IMR-90 (cell line): ENCODE measurements at regions not wholly inside any gene's neighbourhood (a gene's known extent, or its start where the extent isn't known, plus 50 kb on each side); places are given as distances from the start of the nearest gene placed in this dataset.

Experiments
- ATAC-seq: fragments of 200-7000 bp; cut with Tn5 transposase; 2 replicates; pipeline ENCODE4 v1.9.1; 2020; ENCODE audit warnings: low read depth, mild to moderate bottlenecking, moderate library complexity
- BruUV-seq: library from RNA; stranded (reverse); fragments of 400-500 nt; replicated peaks from 2 replicates; lab custom pipeline; 2021; lab: Mats Ljungman, UMichigan
- CTCF ChIA-PET: fragments of 300-600 bp; formaldehyde crosslinking; extraction: SDS; loops from one replicate; lab custom pipeline; 2021; ENCODE audit warnings: antibody characterized with exemption; lab: Yijun Ruan, JAX
- POLR2A ChIA-PET: fragments of 300-600 bp; sonication (Branson Sonifier 250); formaldehyde crosslinking; loops from one replicate; lab custom pipeline; 2022; ENCODE audit warnings: antibody characterized with exemption; ENCODE audit not compliant: unreplicated experiment; lab: Charles Lee
- DNase-seq: peaks from one replicate; pipeline ENCODE4 v3.0.0; 2013
- H2AFZ ChIP-seq: replicated peaks from 2 replicates; pipeline ENCODE3; 2013; ENCODE audit warnings: low read length, mild to moderate bottlenecking; ENCODE audit not compliant: poor library complexity
- H2AK5ac ChIP-seq: 2 replicates; pipeline ENCODE4 v1.6.1; 2013; ENCODE audit warnings: low read depth, low read length, inconsistent platforms
- H2AK9ac ChIP-seq: replicated peaks from 2 replicates; pipeline ENCODE3; 2013; ENCODE audit warnings: mild to moderate bottlenecking, low read depth, low read length, moderate library complexity; ENCODE audit not compliant: poor library complexity
- H2BK120ac ChIP-seq: 2 replicates; pipeline ENCODE4 v1.6.1; 2013; ENCODE audit warnings: low read depth, low read length, inconsistent platforms
- H2BK15ac ChIP-seq: 3 replicates; pipeline ENCODE4 v1.6.1; 2013; ENCODE audit warnings: low read depth, low read length, inconsistent platforms
- H2BK20ac ChIP-seq: 2 replicates; pipeline ENCODE4 v1.6.1; 2013; ENCODE audit warnings: low read depth, mild to moderate bottlenecking, inconsistent platforms, low read length, moderate library complexity
- H2BK5ac ChIP-seq: 2 replicates; pipeline ENCODE4 v1.6.1; 2013; ENCODE audit warnings: mild to moderate bottlenecking, low read depth, low read length, inconsistent platforms; ENCODE audit not compliant: poor library complexity, severe bottlenecking
- H3K14ac ChIP-seq: replicated peaks from 2 replicates; pipeline ENCODE4 v1.6.1; 2013; ENCODE audit warnings: low read depth, low read length, inconsistent platforms
- H3K18ac ChIP-seq: 2 replicates; pipeline ENCODE4 v1.6.1; 2013; ENCODE audit warnings: low read depth, low read length, control low read depth
- H3K23ac ChIP-seq: 2 replicates; pipeline ENCODE4 v1.6.1; 2013; ENCODE audit warnings: low read depth, low read length, inconsistent platforms
- H3K27ac ChIP-seq: 2 replicates; pipeline ENCODE4 v1.5.1; 2013; ENCODE audit warnings: mild to moderate bottlenecking, control low read depth, low read length; ENCODE audit not compliant: insufficient read depth
- H3K27me3 ChIP-seq: 2 replicates; pipeline ENCODE4 v1.6.1; 2013; ENCODE audit warnings: low read length; ENCODE audit not compliant: control insufficient read depth, insufficient read depth
- H3K36me3 ChIP-seq: 2 replicates; pipeline ENCODE4 v1.6.1; 2013; ENCODE audit warnings: low read length, mixed read lengths; ENCODE audit not compliant: control insufficient read depth, insufficient read depth
- H3K4ac ChIP-seq: 2 replicates; pipeline ENCODE4 v1.6.1; 2013; ENCODE audit warnings: low read depth, low read length, inconsistent platforms
- H3K4me1 ChIP-seq: 2 replicates; pipeline ENCODE4 v1.6.1; 2013; ENCODE audit warnings: low read length, mixed read lengths; ENCODE audit not compliant: control insufficient read depth, insufficient read depth
- H3K4me2 ChIP-seq: 2 replicates; pipeline ENCODE4 v1.6.1; 2013; ENCODE audit warnings: low read depth, mild to moderate bottlenecking, control low read depth, low read length, moderate library complexity
- H3K4me3 ChIP-seq: 2 replicates; pipeline ENCODE4 v1.5.1; 2013; ENCODE audit warnings: low read depth, mild to moderate bottlenecking, control low read depth, low read length, moderate library complexity; ENCODE audit not compliant: insufficient read depth
- H3K56ac ChIP-seq: 2 replicates; pipeline ENCODE4 v1.6.1; 2013; ENCODE audit warnings: low read length, inconsistent platforms; ENCODE audit not compliant: insufficient read depth; ENCODE audit errors: extremely low read depth
- H3K79me1 ChIP-seq, 2 experiments: 2 replicates each; pipeline ENCODE4 v1.6.1; 2013; ENCODE audit warnings: low read length in 2 of 2, inconsistent platforms in 1 of 2, low read depth in 1 of 2
- H3K9ac ChIP-seq: 2 replicates; pipeline ENCODE4 v1.6.1; 2013; ENCODE audit warnings: low read depth, low read length, control low read depth
- H3K9me1 ChIP-seq: 2 replicates; pipeline ENCODE4 v1.6.1; 2013; ENCODE audit warnings: low read length, inconsistent platforms; ENCODE audit not compliant: insufficient read depth
- H3K9me3 ChIP-seq: 2 replicates; pipeline ENCODE4 v1.6.1; 2013; ENCODE audit warnings: low read length; ENCODE audit not compliant: control insufficient read depth, insufficient read depth
- H4K20me1 ChIP-seq: 2 replicates; pipeline ENCODE4 v1.6.1; 2013; ENCODE audit warnings: low read length, inconsistent platforms; ENCODE audit not compliant: insufficient read depth
- H4K5ac ChIP-seq: 2 replicates; pipeline ENCODE4 v1.6.1; 2013; ENCODE audit warnings: mild to moderate bottlenecking, low read depth, low read length, control low read depth
- H4K8ac ChIP-seq, 2 experiments: 2 replicates each; pipeline ENCODE4 v1.6.1; 2013; ENCODE audit warnings: low read depth in 2 of 2, low read length in 2 of 2, control low read depth in 1 of 2, inconsistent platforms in 1 of 2
- H4K91ac ChIP-seq: 2 replicates; pipeline ENCODE4 v1.6.1; 2013; ENCODE audit warnings: low read depth, low read length, inconsistent platforms; ENCODE audit not compliant: insufficient read depth
- CTCF ChIP-seq: conservative IDR thresholded peaks from 2 replicates; pipeline ENCODE4 v1.5.1; 2012; ENCODE audit warnings: mild to moderate bottlenecking, low read depth, low read length, improper control_type of control experiment
- ELK1 ChIP-seq: fragments of 150-350 bp; IDR thresholded peaks from 2 replicates; pipeline ENCODE4 v1.6.1; 2016; ENCODE audit warnings: low read depth, mild to moderate bottlenecking, low read length, moderate library complexity, borderline replicate concordance
- RAD21 ChIP-seq: IDR thresholded peaks from 2 replicates; pipeline ENCODE4 v1.6.1; 2012; ENCODE audit warnings: low read length, improper control_type of control experiment
- WGBS, 2 experiments: methylation state at CpG; one replicate each; pipeline versions ENCODE4 v1.1.5 to v1.1.7; 2013; ENCODE audit warnings: missing lambda C conversion rate in 2 of 2; ENCODE audit not compliant: insufficient read length in 1 of 2; ENCODE audit errors: extremely low coverage in 2 of 2; 5-methylcytosine and 5-hydroxymethylcytosine counted together
- dilution Hi-C: fragments of 300-500 bp; cut with HindIII; formaldehyde crosslinking; loops from one replicate; pipeline ENCODE4 v1.14.3; 2018; ENCODE audit warnings: low sequenced_read_pairs; ENCODE audit not compliant: unreplicated experiment
- in situ Hi-C: fragments of 300-500 bp; cut with MboI; formaldehyde crosslinking; loops from 3 replicates; pipeline ENCODE4 v1.14.3; 2019; ENCODE audit warnings: low sequenced_read_pairs, inconsistent platforms, mixed read lengths
- intact Hi-C: fragments of 100-400 bp; cut with micrococcal nuclease; formaldehyde crosslinking; loops from 2 replicates; pipeline ENCODE4 v1.10.0; 2022

DNA sequence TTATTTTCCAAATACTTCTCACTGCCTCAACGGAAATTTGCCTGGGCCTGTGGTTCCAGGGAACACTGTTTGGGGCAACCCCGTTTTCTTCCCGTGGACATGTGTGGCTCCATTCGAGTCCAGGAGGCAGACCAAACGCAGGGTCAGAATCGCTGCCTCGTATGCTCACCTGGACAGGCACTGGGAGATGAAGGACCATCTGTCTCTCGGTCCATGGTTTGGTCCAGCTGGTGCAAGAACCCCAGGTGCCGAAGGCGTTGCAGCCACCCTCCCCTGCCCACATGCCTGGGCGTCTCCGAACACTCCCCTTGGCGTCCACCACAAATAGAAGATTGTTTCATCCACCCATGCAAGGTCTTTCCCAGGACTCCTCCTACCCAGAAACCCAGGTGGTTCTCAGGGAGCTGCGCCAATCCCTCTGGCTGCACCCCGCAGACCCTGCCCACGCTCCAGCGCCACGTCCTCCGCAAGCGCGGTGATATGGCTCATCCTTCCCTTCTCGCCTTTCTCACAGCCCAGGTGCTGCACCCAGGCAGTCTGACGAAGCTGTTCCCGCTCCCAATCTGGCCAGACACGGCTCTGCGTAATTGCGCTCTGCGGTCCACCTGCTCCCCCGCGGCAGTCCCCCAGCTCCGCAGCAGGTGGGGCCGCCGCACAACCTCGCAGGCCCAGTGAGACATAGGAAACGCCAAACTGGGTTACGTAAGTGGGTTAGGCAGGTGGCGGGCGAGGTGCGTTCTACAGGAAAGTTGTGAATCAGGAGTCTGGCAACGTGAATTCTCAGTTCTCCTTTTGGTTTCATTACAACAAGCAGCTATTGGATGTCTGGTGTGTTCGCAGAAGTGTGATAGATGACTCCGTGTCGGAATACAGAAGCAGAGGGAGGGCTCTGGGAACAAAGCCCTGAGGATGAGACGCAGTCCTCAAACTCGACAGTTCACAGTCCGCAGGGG lies 146.2 kb upstream of the ECI2 start:
- DNase-seq (peak; percentile 62), ATAC-seq (0 out of 2 replicates have a peak, but pooled peaks have one; percentile 6)
- no peak overlapping the region for H4K5ac ChIP-seq
- peak overlapping the region; percentile 71 for H2AK5ac ChIP-seq
- dilution Hi-C loops (no loop called here), in situ Hi-C loops (no loop called here), intact Hi-C loops (no loop called here)
- H3K9me3 ChIP-seq = no peaks in the 10 kb centered on the region
- H3K9ac ChIP-seq = no peak overlapping the region
- H2BK5ac ChIP-seq = no peak overlapping the region
- peaks cover 5% of the 10 kb centered on the region for H3K4me1 ChIP-seq
- H3K4ac ChIP-seq = peak overlapping the region; percentile 13; the same call in 1 of the 2 replicates
- H4K8ac ChIP-seq = no peak overlapping the region
- no TSS peak for BruUV-seq
- no peak overlapping the region for H3K18ac ChIP-seq
- peaks cover 3% of the 10 kb centered on the region; the same call in 1 of the 2 replicates for H3K9me1 ChIP-seq
- H2AK9ac ChIP-seq = peak overlapping the region; percentile 31
- H2BK20ac ChIP-seq = no peak overlapping the region
- no peak overlapping the region for H2BK15ac ChIP-seq
- no peak overlapping the region; the same call in 1 of the 2 replicates for H2BK120ac ChIP-seq
- H3K27me3 ChIP-seq = peaks cover 23% of the 10 kb centered on the region
- no peaks in the 10 kb centered on the region for H3K36me3 ChIP-seq
- H3K23ac ChIP-seq = no peak overlapping the region
- peak overlapping the region; percentile 19 for H3K4me3 ChIP-seq
- no peak overlapping the region for H3K14ac ChIP-seq
- peak overlapping the region; percentile 67 for H2AFZ ChIP-seq
- TF ChIP-seq ELK1 = no peak
- TF ChIP-seq CTCF = peak; percentile 20; the same call in 1 of the 2 replicates
- peak; percentile 29; the same call in 1 of the 2 replicates for TF ChIP-seq RAD21
- no peak overlapping the region for H3K56ac ChIP-seq
- no peaks in the 10 kb centered on the region for H3K79me1 ChIP-seq
- WGBS, 2 experiments = 47% methylated on average over 14 of the region's 46 CpGs; no CpG with 5 or more reads in 1 of the 2 experiments
- H3K4me2 ChIP-seq = peak overlapping the region; percentile 77
- H4K20me1 ChIP-seq = no peaks in the 10 kb centered on the region
- H3K27ac ChIP-seq = no peak overlapping the region
- ChIA-PET POLR2A (no interaction called here), CTCF (interaction anchor here (0.7 to 1.0 kb wide), 2 partner anchors 12 to 28 kb away, joined by 3 to 5 read pairs; no protein-coding TSS in a partner anchor)
- H4K91ac ChIP-seq = no peak overlapping the region; the same call in 1 of the 2 replicates
